ENCODE measurements at regions not wholly inside any gene's neighbourhood (a gene's known extent, or its start where the extent isn't known, plus 50 kb on each side); places are given as distances from the start of the nearest gene placed in this dataset.

DNA sequence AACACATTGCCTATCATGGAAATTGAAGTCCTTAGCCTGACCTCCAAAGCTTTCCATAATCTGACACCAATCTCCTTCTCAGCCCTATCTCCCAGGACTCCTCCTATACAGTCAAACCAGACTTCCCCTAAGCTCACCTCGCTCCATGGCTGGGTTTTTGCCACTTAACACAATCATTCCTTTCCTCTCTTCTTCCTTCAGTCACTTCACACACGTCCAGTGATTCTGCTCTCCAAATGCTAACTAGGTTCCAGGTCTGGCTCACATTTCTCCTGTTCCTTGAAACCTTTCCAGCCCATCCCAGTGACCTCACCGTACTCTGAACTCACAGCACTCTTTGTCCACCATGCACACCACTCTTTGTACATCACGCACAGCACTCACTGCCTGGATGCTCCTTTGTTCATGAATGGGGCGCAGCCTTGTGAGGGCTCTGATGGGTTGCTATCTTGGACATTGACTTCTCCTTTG is 98.4 kb downstream of the GLUL start:
- TF ChIP-seq, protein P1, sequence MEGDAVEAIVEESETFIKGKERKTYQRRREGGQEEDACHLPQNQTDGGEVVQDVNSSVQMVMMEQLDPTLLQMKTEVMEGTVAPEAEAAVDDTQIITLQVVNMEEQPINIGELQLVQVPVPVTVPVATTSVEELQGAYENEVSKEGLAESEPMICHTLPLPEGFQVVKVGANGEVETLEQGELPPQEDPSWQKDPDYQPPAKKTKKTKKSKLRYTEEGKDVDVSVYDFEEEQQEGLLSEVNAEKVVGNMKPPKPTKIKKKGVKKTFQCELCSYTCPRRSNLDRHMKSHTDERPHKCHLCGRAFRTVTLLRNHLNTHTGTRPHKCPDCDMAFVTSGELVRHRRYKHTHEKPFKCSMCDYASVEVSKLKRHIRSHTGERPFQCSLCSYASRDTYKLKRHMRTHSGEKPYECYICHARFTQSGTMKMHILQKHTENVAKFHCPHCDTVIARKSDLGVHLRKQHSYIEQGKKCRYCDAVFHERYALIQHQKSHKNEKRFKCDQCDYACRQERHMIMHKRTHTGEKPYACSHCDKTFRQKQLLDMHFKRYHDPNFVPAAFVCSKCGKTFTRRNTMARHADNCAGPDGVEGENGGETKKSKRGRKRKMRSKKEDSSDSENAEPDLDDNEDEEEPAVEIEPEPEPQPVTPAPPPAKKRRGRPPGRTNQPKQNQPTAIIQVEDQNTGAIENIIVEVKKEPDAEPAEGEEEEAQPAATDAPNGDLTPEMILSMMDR (IDR thresholded peaks at IDR 0.05; ENCODE audit: borderline replicate concordance, insufficient read depth, low read depth, low read length) = no peak
- no peak overlapping the region for H3K4me3 ChIP-seq (ENCODE audit: low read depth, low read length)

DNA sequence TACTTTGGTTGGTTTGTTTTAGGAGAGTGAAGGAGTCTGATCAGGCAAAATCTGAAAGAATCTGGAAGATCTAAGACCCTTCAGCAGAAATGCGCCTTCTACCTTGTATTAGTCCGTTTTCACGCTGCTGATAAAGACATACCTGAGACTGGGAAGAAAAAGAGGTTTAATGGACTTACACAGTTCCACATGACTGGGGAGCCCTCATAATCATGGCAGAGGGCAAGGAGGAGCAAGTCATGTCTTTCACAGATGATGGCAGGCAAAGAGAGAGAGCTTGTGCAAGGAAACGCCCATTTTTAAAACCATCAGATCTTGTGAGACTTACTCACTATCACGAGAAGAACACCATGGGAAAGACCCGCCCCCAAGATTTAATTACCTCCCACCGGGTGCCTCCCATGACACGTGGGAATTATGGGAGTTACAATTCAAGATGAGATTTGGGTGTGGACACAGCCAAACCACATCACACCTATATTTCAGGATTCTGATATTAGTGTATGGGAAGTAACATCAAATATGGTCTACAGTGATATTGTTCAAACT is 99.3 kb downstream of the GLUL start:
- TF ChIP-seq, protein P1 (IDR thresholded peaks at IDR 0.05; ENCODE audit: borderline replicate concordance, insufficient read depth, low read depth, low read length) = no peak
- H3K4me3 ChIP-seq (ENCODE audit: low read depth, low read length) = no peak overlapping the region

DNA sequence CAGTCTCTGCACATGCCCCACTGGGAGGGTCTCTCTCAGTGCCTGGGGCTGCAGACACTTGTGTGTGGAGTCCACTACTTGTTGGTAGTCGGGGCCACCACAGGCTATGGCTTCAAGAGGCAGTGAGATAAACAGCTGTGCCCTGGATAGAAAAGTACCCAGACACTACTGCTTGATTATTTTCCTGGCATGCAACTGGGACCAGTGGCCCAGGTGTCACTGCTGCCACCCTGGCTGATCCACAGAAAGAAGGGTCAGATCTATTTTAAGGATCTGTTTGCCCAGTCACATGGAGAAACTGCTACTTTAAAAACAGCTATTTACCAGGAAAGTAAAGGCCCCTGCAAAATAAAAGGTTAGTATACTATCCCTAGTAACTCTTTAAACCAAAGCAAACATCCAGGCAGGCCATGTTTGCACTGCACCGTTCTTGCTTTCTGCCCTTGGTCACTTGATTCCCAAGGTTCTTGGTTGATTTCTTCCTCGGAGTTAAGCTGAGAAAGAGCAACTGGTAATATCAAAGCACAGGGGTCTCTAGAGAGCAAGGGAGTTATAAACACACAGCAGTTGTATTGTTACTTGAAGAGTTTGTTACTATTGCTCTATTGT is 99.9 kb downstream of the GLUL start:
- TF ChIP-seq, protein P1 (IDR thresholded peaks at IDR 0.05; ENCODE audit: borderline replicate concordance, insufficient read depth, low read depth, low read length) = no peak
- H3K4me3 ChIP-seq (ENCODE audit: low read depth, low read length) = no peak overlapping the region

DNA sequence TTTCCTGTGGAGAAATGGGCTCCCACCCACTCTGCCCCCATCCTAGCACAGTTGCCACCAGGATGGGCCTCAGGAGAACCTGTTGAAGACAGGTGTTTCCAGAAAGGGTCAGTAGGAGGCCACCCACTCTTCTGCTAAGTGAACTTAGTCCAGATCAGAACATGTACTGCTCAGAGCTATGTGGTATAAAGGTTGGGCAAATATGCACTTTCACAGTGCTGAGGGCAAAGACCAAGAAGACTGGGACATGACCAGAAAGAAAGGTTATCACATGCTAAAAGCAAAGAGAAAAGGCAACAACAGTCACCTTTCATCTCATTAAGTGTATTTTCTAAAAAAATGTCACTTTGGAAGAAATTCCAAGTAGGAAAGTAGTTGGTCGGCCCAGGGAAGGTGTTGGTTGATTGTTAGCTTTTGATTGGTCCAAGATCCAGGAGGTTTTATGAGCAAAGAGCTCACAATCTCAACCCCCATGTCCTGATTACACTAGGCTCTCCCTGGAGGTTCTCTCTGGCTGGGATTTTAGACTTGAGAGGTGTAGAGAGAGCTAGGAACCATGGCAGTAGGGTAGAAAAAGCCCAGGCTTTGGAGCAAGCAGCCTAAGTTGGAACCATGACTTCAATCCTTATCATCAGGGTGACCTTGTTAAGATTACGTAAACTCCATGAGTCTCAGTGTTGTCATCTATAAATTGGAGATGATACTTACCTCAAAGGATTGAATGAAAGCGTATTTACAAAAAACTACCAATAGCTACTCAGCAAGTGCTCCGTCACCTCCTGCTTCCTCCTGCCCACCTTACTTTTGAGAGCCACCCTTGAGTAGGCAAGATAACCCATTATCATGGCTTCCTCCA is 102.6 kb downstream of the GLUL start:
- TF ChIP-seq, protein P1 (IDR thresholded peaks at IDR 0.05; ENCODE audit: borderline replicate concordance, insufficient read depth, low read depth, low read length) = no peak
- no peak overlapping the region for H3K4me3 ChIP-seq (ENCODE audit: low read depth, low read length)

DNA sequence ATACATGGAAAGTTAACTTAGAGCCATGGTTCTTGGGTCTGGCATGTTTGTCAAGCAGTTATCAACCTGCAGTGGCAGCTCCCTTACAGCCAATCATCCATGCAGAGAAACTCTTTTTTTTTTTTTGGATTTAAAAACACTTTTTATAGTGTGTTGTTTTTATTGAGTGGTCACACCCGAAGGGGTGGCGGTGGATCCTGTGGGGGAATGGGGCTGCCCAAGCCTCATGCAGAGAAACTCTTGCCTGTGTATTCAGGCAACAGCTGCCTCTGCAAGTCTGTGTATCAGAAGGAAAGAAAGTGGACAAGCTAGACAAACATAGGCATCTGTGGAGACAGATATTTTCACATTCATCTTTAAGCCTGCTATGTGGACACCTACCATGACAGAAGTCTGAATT is 104.8 kb downstream of the GLUL start:
- TF ChIP-seq, protein P1 (IDR thresholded peaks at IDR 0.05; ENCODE audit: borderline replicate concordance, insufficient read depth, low read depth, low read length) = no peak
- no peak overlapping the region for H3K4me3 ChIP-seq (ENCODE audit: low read depth, low read length)

DNA sequence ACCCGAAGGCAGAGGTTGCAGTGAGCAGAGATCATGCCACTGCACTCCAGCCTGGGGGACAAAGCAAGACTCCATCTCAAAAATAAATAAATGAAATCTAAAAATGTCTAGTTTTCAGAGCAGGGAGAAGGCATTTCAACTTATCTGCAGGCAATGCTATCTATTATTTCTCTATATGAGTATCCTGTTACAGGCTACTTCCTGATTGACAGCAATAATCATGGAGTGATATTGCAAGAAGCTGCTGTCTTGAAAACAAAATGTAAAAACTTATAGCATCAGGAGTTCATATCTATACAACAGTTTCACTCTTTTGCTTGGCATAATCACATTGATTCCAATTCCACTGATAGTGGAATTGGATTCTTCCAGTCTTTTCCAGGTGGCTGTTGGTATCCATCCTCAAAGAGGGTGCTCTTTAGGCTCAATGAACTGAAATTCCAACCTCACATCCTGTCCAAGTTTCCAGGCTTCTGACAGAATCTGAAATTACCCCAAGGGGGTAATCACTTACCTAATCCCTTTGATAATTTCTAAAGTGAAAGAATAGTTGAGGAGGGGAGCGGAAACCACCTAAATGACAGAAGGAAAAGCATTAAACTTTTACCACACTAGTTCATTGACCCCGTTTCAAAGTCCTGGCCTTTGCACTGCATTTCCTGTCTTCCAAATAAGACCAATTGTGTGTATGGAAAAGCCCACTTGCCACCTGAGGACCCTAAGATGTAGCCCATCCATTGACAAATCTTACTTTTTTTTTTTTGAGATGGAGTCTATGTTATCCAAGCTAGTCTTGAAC is 107.6 kb downstream of the GLUL start:
- no peak overlapping the region for H3K4me3 ChIP-seq (ENCODE audit: low read depth, low read length)
- TF ChIP-seq, protein P1 (IDR thresholded peaks at IDR 0.05; ENCODE audit: borderline replicate concordance, insufficient read depth, low read depth, low read length) = no peak

Data from GM12875 (cell line).